HL-60/S4 treated with retinoic acid at 250 ng/mL for 4 days and 3 days (cell line): ENCODE measurements at regions not wholly inside any gene's neighbourhood (a gene's known extent, or its start where the extent isn't known, plus 50 kb on each side); places are given as distances from the start of the nearest gene placed in this dataset.

Source experiments
- in situ Hi-C: fragments of 300-500 bp; cut with MboI; formaldehyde crosslinking; loops from 2 replicates; pipeline ENCODE4 v1.7.0; 2022; ENCODE audit warnings: low sequenced_read_pairs

DNA sequence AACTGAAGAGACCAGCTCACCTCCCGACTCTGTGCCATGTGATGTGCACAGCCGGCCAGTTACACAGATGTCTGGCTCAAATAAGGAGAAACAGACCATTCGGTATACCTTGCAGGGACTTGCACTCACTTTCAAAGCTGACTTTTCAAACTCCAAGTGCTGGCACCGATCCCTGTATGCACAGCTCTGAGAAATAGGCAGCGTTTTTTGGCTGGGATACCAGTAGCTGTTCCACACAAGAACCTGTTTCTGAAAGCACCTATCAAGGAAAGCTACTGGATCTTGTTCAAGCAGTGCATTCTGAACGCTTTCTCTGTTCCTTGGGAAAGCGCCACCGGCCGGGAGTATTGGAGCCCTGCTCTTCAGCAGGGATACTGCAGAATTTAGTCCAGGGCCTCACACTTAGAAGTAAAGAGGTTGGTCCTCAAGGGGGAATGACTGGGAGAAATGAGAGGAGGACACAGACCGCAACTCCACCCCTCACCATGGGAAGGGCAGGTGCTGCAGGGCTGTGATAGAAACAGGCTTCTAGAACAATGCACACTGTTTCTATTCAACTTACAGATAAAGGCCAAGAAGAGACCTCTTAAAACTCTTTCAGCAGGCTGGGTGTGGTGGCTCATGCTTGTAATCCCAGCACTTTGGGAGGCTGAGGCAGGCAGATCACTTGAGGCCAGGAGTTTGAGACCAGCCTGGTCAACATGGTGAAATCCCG, 53.6 kb upstream of the PABPC3 start:
- in situ Hi-C loops = no loop called here

GRCh38 chr13:25044071-25044470, 51.9 kb upstream of the PABPC3 start:
- in situ Hi-C loops = no loop called here
